ENCODE measurements at regions not wholly inside any gene's neighbourhood (a gene's known extent, or its start where the extent isn't known, plus 50 kb on each side); places are given as distances from the start of the nearest gene placed in this dataset.

DNA sequence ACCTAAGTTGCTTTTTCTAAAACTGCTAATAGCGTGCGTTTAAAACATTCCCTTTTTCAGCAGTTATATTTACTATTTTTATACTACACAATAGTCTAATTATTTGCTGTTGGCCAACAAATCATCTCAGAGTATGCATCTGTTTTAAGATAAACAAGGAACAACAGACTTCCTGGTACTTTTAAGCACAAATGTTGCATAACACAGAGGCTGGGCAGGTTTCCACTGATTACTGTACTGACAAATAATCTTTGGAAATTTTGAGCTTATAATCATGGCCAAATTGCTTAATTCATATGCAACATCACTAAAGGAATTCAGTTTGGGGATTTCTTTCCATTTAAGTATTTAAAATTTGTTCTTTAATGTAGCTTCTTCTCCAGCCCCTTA is 737.4 kb upstream of the SALL3 start:
- TF ChIP-seq POLR2A (IDR thresholded peaks at IDR 0.05) (no peak), EP300 (IDR thresholded peaks at IDR 0.05) (no peak), POLR2AphosphoS5 (IDR thresholded peaks at IDR 0.05) (no peak)
- TF ChIP-seq, protein P1, sequence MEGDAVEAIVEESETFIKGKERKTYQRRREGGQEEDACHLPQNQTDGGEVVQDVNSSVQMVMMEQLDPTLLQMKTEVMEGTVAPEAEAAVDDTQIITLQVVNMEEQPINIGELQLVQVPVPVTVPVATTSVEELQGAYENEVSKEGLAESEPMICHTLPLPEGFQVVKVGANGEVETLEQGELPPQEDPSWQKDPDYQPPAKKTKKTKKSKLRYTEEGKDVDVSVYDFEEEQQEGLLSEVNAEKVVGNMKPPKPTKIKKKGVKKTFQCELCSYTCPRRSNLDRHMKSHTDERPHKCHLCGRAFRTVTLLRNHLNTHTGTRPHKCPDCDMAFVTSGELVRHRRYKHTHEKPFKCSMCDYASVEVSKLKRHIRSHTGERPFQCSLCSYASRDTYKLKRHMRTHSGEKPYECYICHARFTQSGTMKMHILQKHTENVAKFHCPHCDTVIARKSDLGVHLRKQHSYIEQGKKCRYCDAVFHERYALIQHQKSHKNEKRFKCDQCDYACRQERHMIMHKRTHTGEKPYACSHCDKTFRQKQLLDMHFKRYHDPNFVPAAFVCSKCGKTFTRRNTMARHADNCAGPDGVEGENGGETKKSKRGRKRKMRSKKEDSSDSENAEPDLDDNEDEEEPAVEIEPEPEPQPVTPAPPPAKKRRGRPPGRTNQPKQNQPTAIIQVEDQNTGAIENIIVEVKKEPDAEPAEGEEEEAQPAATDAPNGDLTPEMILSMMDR (IDR thresholded peaks at IDR 0.05) = no peak
